ENCODE measurements at regions not wholly inside any gene's neighbourhood (a gene's known extent, or its start where the extent isn't known, plus 50 kb on each side); places are given as distances from the start of the nearest gene placed in this dataset.
A peak's percentile ranks its signal among the peaks of the same experiment; 100 is the strongest.

DNA sequence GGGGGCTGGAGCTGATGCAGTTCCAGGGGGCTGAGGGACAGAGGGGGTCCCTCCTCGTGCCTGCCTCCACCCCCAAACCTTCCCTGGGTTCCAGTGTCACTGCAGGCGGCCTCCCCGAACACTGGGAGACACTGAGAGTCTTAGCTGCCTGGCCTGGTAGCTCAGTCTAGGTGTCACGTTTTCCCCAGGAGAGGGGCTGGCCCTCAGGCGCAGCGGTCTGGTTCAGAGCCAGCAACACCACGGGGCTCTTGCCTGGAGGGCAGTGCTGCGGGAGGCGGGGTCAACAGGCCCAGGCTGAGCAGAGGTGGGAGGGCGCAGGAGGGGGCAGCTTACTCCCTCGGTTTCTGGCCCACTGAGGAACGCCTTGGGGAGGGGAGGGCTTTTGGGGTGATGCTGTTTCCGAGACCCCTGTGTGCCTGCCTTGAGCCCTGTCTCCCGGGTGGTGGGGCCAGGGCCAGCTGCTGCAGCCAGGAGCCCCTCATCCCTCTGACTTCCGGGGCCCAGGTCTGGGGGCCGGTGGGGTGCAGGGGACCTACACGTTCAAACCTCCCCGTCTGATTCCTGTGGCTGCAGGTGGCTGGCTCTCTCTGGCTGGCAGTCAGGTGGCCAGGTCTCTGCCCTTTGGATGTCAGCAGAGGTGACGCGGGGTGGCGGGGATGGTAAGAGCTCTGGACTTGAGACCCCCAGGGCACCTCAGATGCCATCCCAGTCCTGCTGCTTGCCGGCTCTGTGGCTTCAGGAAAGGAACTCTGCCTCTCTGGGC is 89.3 kb upstream of the GSE1 start:
- Mint-ChIP-seq H3K27ac (ENCODE audit: low read depth) (no peak overlapping the region), H3K9me3 (peaks cover 7% of the 10 kb centered on the region), H3K36me3 (ENCODE audit: insufficient read depth) (peaks cover 17% of the 10 kb centered on the region), H3K4me1 (peaks cover 6% of the 10 kb centered on the region), H3K27me3 (no peaks in the 10 kb centered on the region), H3K4me3 (no peak overlapping the region)
- DNase-seq (ENCODE audit: low spot score in 2 of 2) (no peak), ATAC-seq (replicated peaks; ENCODE audit: extremely low read depth, poor library complexity, severe bottlenecking) (no peak)

DNA sequence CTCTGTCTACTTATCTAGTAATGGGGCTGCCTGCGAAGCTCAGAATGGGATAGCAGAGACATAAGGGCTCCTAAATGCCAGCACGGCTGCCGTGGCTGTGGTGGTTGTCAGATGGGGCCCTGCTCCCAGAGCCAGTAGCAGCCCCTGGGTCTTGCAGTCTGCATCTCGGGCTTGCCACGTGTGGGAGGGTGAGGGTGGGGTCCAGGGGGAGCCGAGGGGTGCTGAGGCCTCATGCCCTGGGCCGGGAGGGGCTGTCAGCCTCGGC is 88.8 kb upstream of the GSE1 start:
- no peak overlapping the region for H3K4me3 Mint-ChIP-seq
- H3K27ac Mint-ChIP-seq (ENCODE audit: low read depth): no peak overlapping the region
- DNase-seq (ENCODE audit: low spot score in 2 of 2): no peak
- peaks cover 5% of the 10 kb centered on the region for H3K4me1 Mint-ChIP-seq
- H3K36me3 Mint-ChIP-seq (ENCODE audit: insufficient read depth): peaks cover 13% of the 10 kb centered on the region
- H3K27me3 Mint-ChIP-seq: no peaks in the 10 kb centered on the region
- ATAC-seq (replicated peaks; ENCODE audit: extremely low read depth, poor library complexity, severe bottlenecking): no peak
- H3K9me3 Mint-ChIP-seq: peaks cover 5% of the 10 kb centered on the region

DNA sequence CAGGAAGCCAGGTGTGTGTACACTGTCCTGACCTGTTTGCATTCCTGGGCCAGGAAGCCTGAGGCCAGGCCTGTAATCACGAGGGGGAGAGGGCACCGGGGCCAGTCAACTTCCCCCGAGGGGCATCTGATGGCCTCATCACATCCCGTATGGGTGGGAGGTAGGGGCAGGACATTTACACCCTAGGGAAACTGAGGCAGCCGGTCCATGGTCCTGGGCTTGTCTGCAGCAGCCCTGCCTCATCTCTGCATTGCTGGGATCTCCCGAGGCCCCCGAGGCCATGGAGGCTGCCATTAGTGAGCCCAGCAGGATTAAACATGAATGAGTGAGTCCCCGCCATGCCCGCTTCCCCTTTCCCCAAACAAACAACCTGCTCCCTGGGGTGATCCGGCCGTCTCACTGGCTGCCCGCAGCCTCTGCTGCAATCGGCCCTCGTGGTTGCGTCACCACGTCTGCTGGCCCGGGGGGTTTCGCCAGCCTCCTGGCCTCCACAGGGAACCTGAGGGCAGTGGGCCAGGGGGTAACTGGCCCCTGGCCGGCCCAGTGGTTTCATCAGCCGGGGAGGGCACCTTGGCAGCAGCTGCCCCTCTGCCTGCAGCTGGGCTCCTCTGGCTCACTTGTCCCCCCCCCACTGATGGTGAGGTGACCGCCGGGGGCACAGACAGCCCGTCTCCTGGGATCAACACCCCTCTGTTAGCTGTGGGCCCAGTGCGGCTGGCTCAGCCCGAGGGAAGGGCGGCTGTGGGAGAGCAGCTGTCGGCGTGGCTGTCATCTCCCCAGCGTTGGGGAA is 88.3 kb upstream of the GSE1 start:
- ATAC-seq (replicated peaks; ENCODE audit: extremely low read depth, poor library complexity, severe bottlenecking) (no peak), DNase-seq (ENCODE audit: low spot score in 2 of 2) (no peak)
- no peak overlapping the region for H3K4me3 Mint-ChIP-seq
- no peaks in the 10 kb centered on the region for H3K4me1 Mint-ChIP-seq
- no peak overlapping the region for H3K27ac Mint-ChIP-seq (ENCODE audit: low read depth)
- H3K27me3 Mint-ChIP-seq: no peaks in the 10 kb centered on the region
- peaks cover 8% of the 10 kb centered on the region for H3K36me3 Mint-ChIP-seq (ENCODE audit: insufficient read depth)
- no peaks in the 10 kb centered on the region for H3K9me3 Mint-ChIP-seq

GRCh38 chr16:85525420-85526184 is 87.5 kb upstream of the GSE1 start:
- H3K36me3 Mint-ChIP-seq (ENCODE audit: insufficient read depth): peaks cover 7% of the 10 kb centered on the region
- no peaks in the 10 kb centered on the region for H3K27me3 Mint-ChIP-seq
- no peak overlapping the region for H3K4me3 Mint-ChIP-seq
- H3K4me1 Mint-ChIP-seq: no peaks in the 10 kb centered on the region
- no peak overlapping the region for H3K27ac Mint-ChIP-seq (ENCODE audit: low read depth)
- ATAC-seq (replicated peaks; ENCODE audit: extremely low read depth, poor library complexity, severe bottlenecking) (no peak), DNase-seq (ENCODE audit: low spot score in 2 of 2) (no peak)
- H3K9me3 Mint-ChIP-seq: no peaks in the 10 kb centered on the region

- Mint-ChIP-seq H3K27me3 (no peaks in the 10 kb centered on the region), H3K9me3 (no peaks in the 10 kb centered on the region), H3K36me3 (ENCODE audit: insufficient read depth) (peaks cover 7% of the 10 kb centered on the region), H3K4me3 (no peak overlapping the region), H3K4me1 (no peaks in the 10 kb centered on the region), H3K27ac (ENCODE audit: low read depth) (no peak overlapping the region)
- ATAC-seq (replicated peaks; ENCODE audit: extremely low read depth, poor library complexity, severe bottlenecking) (no peak), DNase-seq (ENCODE audit: low spot score in 2 of 2) (no peak)
Observed at GRCh38 chr16:85526185-85526974, 86.7 kb upstream of the GSE1 start.

- no peak for ATAC-seq (replicated peaks; ENCODE audit: extremely low read depth, poor library complexity, severe bottlenecking)
- Mint-ChIP-seq H3K36me3 (ENCODE audit: insufficient read depth) (peaks cover 5% of the 10 kb centered on the region), H3K4me1 (no peaks in the 10 kb centered on the region), H3K4me3 (no peak overlapping the region), H3K9me3 (no peaks in the 10 kb centered on the region), H3K27ac (ENCODE audit: low read depth) (no peak overlapping the region), H3K27me3 (no peaks in the 10 kb centered on the region)
- DNase-seq (ENCODE audit: low spot score in 2 of 2): no peak
Observed at GRCh38 chr16:85527042-85527766, 85.9 kb upstream of the GSE1 start.

- H3K4me3 Mint-ChIP-seq: no peak overlapping the region
- no peaks in the 10 kb centered on the region for H3K4me1 Mint-ChIP-seq
- H3K27ac Mint-ChIP-seq (ENCODE audit: low read depth): no peak overlapping the region
- no peaks in the 10 kb centered on the region for H3K9me3 Mint-ChIP-seq
- H3K36me3 Mint-ChIP-seq (ENCODE audit: insufficient read depth): peaks cover 5% of the 10 kb centered on the region
- ATAC-seq (replicated peaks; ENCODE audit: extremely low read depth, poor library complexity, severe bottlenecking): no peak
- no peak for DNase-seq (ENCODE audit: low spot score in 2 of 2)
- no peaks in the 10 kb centered on the region for H3K27me3 Mint-ChIP-seq
Observed at GRCh38 chr16:85527767-85528297, 85.3 kb upstream of the GSE1 start.

GRCh38 chr16:85528528-85529387 is 84.4 kb upstream of the GSE1 start:
- no peaks in the 10 kb centered on the region for H3K4me1 Mint-ChIP-seq
- H3K9me3 Mint-ChIP-seq: no peaks in the 10 kb centered on the region
- H3K27me3 Mint-ChIP-seq: no peaks in the 10 kb centered on the region
- ATAC-seq (replicated peaks; ENCODE audit: extremely low read depth, poor library complexity, severe bottlenecking): no peak
- DNase-seq (ENCODE audit: low spot score in 2 of 2): no peak
- H3K36me3 Mint-ChIP-seq (ENCODE audit: insufficient read depth): peaks cover 2% of the 10 kb centered on the region
- H3K4me3 Mint-ChIP-seq: no peak overlapping the region
- H3K27ac Mint-ChIP-seq (ENCODE audit: low read depth): peak overlapping the region; percentile 5

GRCh38 chr16:85529489-85530369 is 83.4 kb upstream of the GSE1 start:
- Mint-ChIP-seq H3K27me3 (no peaks in the 10 kb centered on the region), H3K4me3 (no peak overlapping the region), H3K9me3 (no peaks in the 10 kb centered on the region), H3K27ac (ENCODE audit: low read depth) (no peak overlapping the region), H3K36me3 (ENCODE audit: insufficient read depth) (peaks cover 6% of the 10 kb centered on the region), H3K4me1 (no peaks in the 10 kb centered on the region)
- no peak for ATAC-seq (replicated peaks; ENCODE audit: extremely low read depth, poor library complexity, severe bottlenecking)
- DNase-seq (ENCODE audit: low spot score in 2 of 2): no peak

DNA sequence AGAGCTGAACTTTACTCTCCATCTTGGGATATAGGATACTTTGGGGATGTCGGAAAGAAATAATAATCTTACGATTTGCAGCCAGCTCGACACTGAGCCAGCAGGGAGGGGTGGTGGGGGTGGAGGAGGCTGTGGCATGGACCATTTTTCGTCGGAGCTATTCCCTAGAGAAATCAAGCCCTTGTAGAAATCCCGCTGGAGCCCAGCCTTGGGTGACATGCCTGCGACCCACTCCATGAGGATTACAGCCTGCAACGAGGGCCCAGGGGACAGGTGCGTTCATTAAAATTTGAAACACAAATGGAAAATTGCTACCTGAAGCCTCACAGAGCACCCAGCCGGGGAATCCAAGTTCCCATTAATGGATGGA is 82.8 kb upstream of the GSE1 start:
- H3K27me3 Mint-ChIP-seq: no peaks in the 10 kb centered on the region
- ATAC-seq (replicated peaks; ENCODE audit: extremely low read depth, poor library complexity, severe bottlenecking) (no peak), DNase-seq (ENCODE audit: low spot score in 2 of 2) (no peak)
- no peak overlapping the region for H3K4me3 Mint-ChIP-seq
- H3K36me3 Mint-ChIP-seq (ENCODE audit: insufficient read depth): peaks cover 6% of the 10 kb centered on the region
- H3K4me1 Mint-ChIP-seq: no peaks in the 10 kb centered on the region
- no peak overlapping the region for H3K27ac Mint-ChIP-seq (ENCODE audit: low read depth)
- H3K9me3 Mint-ChIP-seq: no peaks in the 10 kb centered on the region

Measured in central memory CD8-positive, alpha-beta T cell (primary cell).